Fibroblast of lung (primary cell): ENCODE measurements at regions not wholly inside any gene's neighbourhood (a gene's known extent, or its start where the extent isn't known, plus 50 kb on each side); places are given as distances from the start of the nearest gene placed in this dataset.

Source experiments
- DNase-seq, 2 donors: peaks; one replicate each; pipeline versions ENCODE4 v3.0.0 to v3.0.0-alpha.2; 2010; ENCODE audit warnings: low read depth in 2 of 2
- H2AFZ ChIP-seq: 2 replicates; pipeline ENCODE4 v1.5.1; 2012; ENCODE audit warnings: low read length, control low read depth, inconsistent platforms
- H3K27ac ChIP-seq: 2 replicates; pipeline ENCODE4 v1.5.1; 2011; ENCODE audit warnings: low read length, control low read depth; ENCODE audit not compliant: insufficient read depth
- H3K27me3 ChIP-seq: 2 replicates; pipeline ENCODE4 v1.5.1; 2011; ENCODE audit warnings: mild to moderate bottlenecking, low read length; ENCODE audit not compliant: control insufficient read depth, insufficient read depth
- H3K36me3 ChIP-seq: 2 replicates; pipeline ENCODE4 v1.5.1; 2011; ENCODE audit warnings: low read length; ENCODE audit not compliant: control insufficient read depth, insufficient read depth
- H3K4me1 ChIP-seq: 2 replicates; pipeline ENCODE4 v1.5.1; 2011; ENCODE audit warnings: low read length; ENCODE audit not compliant: control insufficient read depth, insufficient read depth; ENCODE audit errors: extremely low read depth
- H3K4me2 ChIP-seq: 2 replicates; pipeline ENCODE4 v1.5.1; 2011; ENCODE audit warnings: low read length, control low read depth; ENCODE audit not compliant: insufficient read depth; ENCODE audit errors: extremely low read depth
- H3K4me3 ChIP-seq, 4 experiments: fragments of 200-600 bp in 1 of 4; sonication (generic) in 1 of 4; replicated peaks in 1 of 4; 2 replicates each; pipeline ENCODE4 v1.5.1; 2011 to 2016; ENCODE audit warnings: low read length in 4 of 4, low read depth in 3 of 4, mild to moderate bottlenecking in 3 of 4, control low read depth in 2 of 4, inconsistent platforms in 1 of 4, mixed read lengths in 1 of 4; ENCODE audit not compliant: insufficient read depth in 1 of 4; ENCODE audit errors: control extremely low read depth in 1 of 4
- H3K79me2 ChIP-seq: 2 replicates; pipeline ENCODE4 v1.5.1; 2012; ENCODE audit warnings: mild to moderate bottlenecking, low read length, inconsistent platforms; ENCODE audit not compliant: control insufficient read depth, insufficient read depth
- H3K9ac ChIP-seq: 2 replicates; pipeline ENCODE4 v1.5.1; 2011; ENCODE audit warnings: mild to moderate bottlenecking, low read length, control low read depth; ENCODE audit not compliant: insufficient read depth
- H3K9me3 ChIP-seq: 2 replicates; pipeline ENCODE4 v1.5.1; 2012; ENCODE audit warnings: low read depth, low read length; ENCODE audit not compliant: control insufficient read depth, insufficient read depth
- H4K20me1 ChIP-seq: 2 replicates; pipeline ENCODE4 v1.5.1; 2011; ENCODE audit warnings: low read length; ENCODE audit not compliant: control insufficient read depth, insufficient read depth; ENCODE audit errors: extremely low read depth
- EZH2 ChIP-seq: IDR thresholded peaks from 2 replicates; pipeline ENCODE4 v1.5.1; 2012; ENCODE audit warnings: low read length, control low read depth, mild to moderate bottlenecking; ENCODE audit errors: missing control alignments
- TF ChIP-seq, protein P1 (sequence below), 2 donors: IDR thresholded peaks in 1 of 2; conservative IDR thresholded peaks in 1 of 2; 1 replicate in 1 of 2; 2 replicates in 1 of 2; pipeline ENCODE4 v1.5.1; 2011 to 2012; ENCODE audit warnings: low read length in 2 of 2, control low read depth in 1 of 2, inconsistent platforms in 1 of 2, low read depth in 1 of 2, mild to moderate bottlenecking in 1 of 2

DNA sequence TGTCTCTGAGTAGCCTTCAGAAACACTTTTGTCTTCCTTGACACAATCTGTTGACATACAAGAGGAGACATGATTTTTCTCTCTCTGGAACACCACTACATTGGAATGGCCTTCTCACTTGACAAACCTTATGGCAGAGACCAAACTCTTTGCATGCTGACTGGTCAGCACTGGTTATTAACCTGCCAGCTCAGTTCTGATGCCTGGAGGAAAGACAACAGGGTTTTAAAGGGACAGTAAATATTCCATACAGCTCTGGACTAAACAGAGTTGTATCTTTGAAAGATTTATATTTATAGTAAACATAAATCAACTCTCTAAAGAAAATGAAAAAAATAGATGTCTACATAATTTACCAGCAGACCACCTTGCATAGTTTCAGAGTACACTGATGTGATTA is 1139.1 kb upstream of the CDH8 start:
- Histone ChIP-seq H3K4me2 (no peak overlapping the region), H3K9ac (no peak overlapping the region), H3K4me1 (no peaks in the 10 kb centered on the region), H3K9me3 (no peaks in the 10 kb centered on the region), H2AFZ (no peak overlapping the region), H3K27ac (no peak overlapping the region), H3K36me3 (no peaks in the 10 kb centered on the region), H3K27me3 (no peaks in the 10 kb centered on the region), H3K4me3 (no peak overlapping the region), H4K20me1 (no peaks in the 10 kb centered on the region), H3K79me2 (no peaks in the 10 kb centered on the region)
- no peak for DNase-seq
- TF ChIP-seq, protein P1, sequence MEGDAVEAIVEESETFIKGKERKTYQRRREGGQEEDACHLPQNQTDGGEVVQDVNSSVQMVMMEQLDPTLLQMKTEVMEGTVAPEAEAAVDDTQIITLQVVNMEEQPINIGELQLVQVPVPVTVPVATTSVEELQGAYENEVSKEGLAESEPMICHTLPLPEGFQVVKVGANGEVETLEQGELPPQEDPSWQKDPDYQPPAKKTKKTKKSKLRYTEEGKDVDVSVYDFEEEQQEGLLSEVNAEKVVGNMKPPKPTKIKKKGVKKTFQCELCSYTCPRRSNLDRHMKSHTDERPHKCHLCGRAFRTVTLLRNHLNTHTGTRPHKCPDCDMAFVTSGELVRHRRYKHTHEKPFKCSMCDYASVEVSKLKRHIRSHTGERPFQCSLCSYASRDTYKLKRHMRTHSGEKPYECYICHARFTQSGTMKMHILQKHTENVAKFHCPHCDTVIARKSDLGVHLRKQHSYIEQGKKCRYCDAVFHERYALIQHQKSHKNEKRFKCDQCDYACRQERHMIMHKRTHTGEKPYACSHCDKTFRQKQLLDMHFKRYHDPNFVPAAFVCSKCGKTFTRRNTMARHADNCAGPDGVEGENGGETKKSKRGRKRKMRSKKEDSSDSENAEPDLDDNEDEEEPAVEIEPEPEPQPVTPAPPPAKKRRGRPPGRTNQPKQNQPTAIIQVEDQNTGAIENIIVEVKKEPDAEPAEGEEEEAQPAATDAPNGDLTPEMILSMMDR (conservative IDR thresholded peaks at IDR 0.05 in 1 of 2, IDR thresholded peaks at IDR 0.05 in 1 of 2; ENCODE audit: low read depth in 1 of 2, low read length in 2 of 2): no peak
- TF ChIP-seq EZH2: no peak

DNA sequence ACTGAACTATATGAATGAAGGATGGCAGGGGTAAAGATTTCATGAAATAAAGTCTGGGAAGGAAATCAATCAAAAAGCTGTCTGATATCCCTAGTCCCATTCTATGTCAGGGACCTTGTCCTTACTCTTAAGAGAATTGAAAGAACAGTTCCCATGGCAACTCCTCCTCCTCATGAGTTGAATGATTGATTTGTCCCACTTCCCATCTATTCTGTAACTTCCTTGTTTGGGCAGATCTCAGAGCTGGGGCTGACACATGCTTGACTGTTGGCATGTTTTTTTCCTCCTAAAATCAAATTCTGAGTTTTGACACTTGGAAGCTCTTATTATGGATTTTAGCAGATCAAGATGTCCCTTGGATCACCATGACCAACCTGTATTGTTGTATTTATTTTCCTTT is 1138.6 kb upstream of the CDH8 start:
- H4K20me1 ChIP-seq: no peaks in the 10 kb centered on the region
- no peak overlapping the region for H3K4me2 ChIP-seq
- H3K79me2 ChIP-seq: no peaks in the 10 kb centered on the region
- H3K4me1 ChIP-seq: no peaks in the 10 kb centered on the region
- H3K27me3 ChIP-seq: no peaks in the 10 kb centered on the region
- TF ChIP-seq, protein P1 (conservative IDR thresholded peaks at IDR 0.05 in 1 of 2, IDR thresholded peaks at IDR 0.05 in 1 of 2; ENCODE audit: low read depth in 1 of 2, low read length in 2 of 2): no peak
- no peak for TF ChIP-seq EZH2
- H3K36me3 ChIP-seq: no peaks in the 10 kb centered on the region
- no peak overlapping the region for H3K9ac ChIP-seq
- H3K9me3 ChIP-seq: no peaks in the 10 kb centered on the region
- H2AFZ ChIP-seq: no peak overlapping the region
- H3K27ac ChIP-seq: no peak overlapping the region
- DNase-seq: no peak
- H3K4me3 ChIP-seq: no peak overlapping the region

DNA sequence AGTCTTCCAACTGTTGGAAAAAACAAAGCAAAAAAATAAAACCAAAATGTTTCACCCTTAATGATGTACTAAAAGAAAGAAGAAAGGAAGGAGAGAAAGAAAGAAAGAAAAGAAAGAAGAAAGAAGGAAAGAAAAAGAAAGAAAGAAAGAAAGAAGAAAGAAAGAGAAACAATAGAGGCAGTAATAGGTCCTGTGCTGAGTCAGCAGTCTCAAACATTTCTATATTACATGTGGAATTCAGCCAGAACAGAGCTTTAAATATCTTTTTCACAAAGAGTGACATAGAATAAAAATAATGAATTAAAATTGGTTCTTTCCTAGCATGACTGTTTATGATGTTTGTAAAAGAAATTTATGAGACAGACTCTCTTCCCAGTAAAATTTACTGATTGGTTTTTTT is 1135.3 kb upstream of the CDH8 start:
- no peak overlapping the region for H3K9ac ChIP-seq
- H4K20me1 ChIP-seq: no peaks in the 10 kb centered on the region
- no peak overlapping the region for H3K27ac ChIP-seq
- H3K4me1 ChIP-seq: no peaks in the 10 kb centered on the region
- no peak overlapping the region for H3K4me2 ChIP-seq
- TF ChIP-seq, protein P1 (conservative IDR thresholded peaks at IDR 0.05 in 1 of 2, IDR thresholded peaks at IDR 0.05 in 1 of 2; ENCODE audit: low read depth in 1 of 2, low read length in 2 of 2): no peak
- TF ChIP-seq EZH2: no peak
- no peaks in the 10 kb centered on the region for H3K27me3 ChIP-seq
- no peak for DNase-seq
- H2AFZ ChIP-seq: no peak overlapping the region
- no peaks in the 10 kb centered on the region for H3K9me3 ChIP-seq
- H3K4me3 ChIP-seq: no peak overlapping the region
- H3K36me3 ChIP-seq: no peaks in the 10 kb centered on the region
- H3K79me2 ChIP-seq: no peaks in the 10 kb centered on the region
